ENCODE measurements at regions not wholly inside any gene's neighbourhood (a gene's known extent, or its start where the extent isn't known, plus 50 kb on each side); places are given as distances from the start of the nearest gene placed in this dataset.
A peak's percentile ranks its signal among the peaks of the same experiment; 100 is the strongest.

DNA sequence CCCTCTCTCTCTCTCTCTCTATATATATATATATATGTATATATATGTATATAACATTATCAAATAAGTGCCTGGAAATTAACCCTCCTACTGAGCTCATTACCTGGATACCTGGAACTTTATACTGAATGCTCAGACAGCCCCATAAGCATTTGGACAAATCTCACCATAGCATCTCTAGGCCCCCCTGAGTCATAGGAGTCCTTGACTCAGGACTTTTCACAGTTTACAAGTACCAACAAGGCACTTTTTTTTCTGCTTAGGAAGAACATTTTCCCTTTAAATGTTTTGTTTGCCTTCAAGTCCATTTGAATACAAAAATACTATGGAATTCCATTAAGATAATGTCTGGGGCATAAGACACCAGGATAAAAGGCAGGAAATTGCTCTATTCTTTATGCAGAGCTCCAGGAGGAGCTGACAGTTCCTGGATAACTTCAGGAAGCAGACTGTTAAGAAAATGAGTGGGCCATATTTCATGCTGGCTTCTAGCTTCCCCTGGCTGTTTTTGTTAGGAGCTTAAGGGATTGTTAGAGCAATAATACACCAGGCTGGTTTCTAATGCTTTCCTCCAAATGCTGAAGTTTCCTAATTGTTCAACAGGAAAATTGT is 171.7 kb upstream of the ASIC2 start:
- H3K9ac ChIP-seq (ENCODE audit: insufficient read depth in 1 of 2, low read length in 2 of 2), result no peak overlapping the region
- DNase-seq, result peak in 2 of 3 donors; percentile 66 to 81
- peaks cover 0 to 10% (median 3%) of the 10 kb centered on the region in 5 donors for H3K4me1 ChIP-seq (ENCODE audit: control insufficient read depth in 5 of 5, insufficient read depth in 5 of 5, low read length in 5 of 5)
- TF ChIP-seq, protein P1, sequence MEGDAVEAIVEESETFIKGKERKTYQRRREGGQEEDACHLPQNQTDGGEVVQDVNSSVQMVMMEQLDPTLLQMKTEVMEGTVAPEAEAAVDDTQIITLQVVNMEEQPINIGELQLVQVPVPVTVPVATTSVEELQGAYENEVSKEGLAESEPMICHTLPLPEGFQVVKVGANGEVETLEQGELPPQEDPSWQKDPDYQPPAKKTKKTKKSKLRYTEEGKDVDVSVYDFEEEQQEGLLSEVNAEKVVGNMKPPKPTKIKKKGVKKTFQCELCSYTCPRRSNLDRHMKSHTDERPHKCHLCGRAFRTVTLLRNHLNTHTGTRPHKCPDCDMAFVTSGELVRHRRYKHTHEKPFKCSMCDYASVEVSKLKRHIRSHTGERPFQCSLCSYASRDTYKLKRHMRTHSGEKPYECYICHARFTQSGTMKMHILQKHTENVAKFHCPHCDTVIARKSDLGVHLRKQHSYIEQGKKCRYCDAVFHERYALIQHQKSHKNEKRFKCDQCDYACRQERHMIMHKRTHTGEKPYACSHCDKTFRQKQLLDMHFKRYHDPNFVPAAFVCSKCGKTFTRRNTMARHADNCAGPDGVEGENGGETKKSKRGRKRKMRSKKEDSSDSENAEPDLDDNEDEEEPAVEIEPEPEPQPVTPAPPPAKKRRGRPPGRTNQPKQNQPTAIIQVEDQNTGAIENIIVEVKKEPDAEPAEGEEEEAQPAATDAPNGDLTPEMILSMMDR (IDR thresholded peaks at IDR 0.05; ENCODE audit: control extremely low read depth, extremely low read depth), result no peak
- ATAC-seq (ENCODE audit: insufficient read depth, low FRiP score), result no peak
- no peaks in the 10 kb centered on the region for H3K36me3 ChIP-seq (ENCODE audit: control insufficient read depth in 4 of 4, insufficient read depth in 4 of 4, low read length in 4 of 4)
- H3K27me3 ChIP-seq (ENCODE audit: control insufficient read depth in 3 of 3, insufficient read depth in 3 of 3, low read length in 2 of 3), result no peaks in the 10 kb centered on the region
- H3K9me3 ChIP-seq (ENCODE audit: control insufficient read depth in 4 of 4, insufficient read depth in 3 of 4, low read length in 3 of 4), result peaks cover 0 to 3% (median 0%) of the 10 kb centered on the region in 4 donors
- H3K27ac ChIP-seq (ENCODE audit: low read depth in 1 of 2, low read length in 1 of 2), result no peak overlapping the region
- no peak overlapping the region for H3K4me3 ChIP-seq

DNA sequence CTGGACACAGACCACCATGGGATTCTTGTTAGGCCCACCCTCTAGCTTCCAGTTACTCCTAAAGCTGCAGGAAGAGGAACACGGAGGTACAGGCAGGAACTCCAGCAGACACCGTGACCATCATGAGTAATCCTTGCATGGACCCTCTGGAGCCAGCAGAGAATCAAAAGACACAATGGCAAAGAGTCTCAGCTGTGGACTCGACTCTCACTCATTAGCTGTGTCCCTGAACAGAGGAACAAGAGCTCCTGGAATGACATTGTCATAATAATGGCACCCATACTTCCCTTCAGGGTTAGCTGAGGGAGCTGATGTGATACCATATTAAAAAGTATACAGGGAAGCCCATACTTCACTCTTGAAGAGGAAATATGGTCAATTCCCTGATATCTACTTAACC is 176.3 kb upstream of the ASIC2 start:
- 74 to 91% methylated on average over 3 of the region's 3 CpGs for WGBS, 2 donors
- DNase-seq (no peak), ATAC-seq (ENCODE audit: insufficient read depth, low FRiP score) (no peak)
- no peak overlapping the region for H3K9ac ChIP-seq (ENCODE audit: insufficient read depth in 1 of 2, low read length in 2 of 2)
- H3K9me3 ChIP-seq (ENCODE audit: control insufficient read depth in 4 of 4, insufficient read depth in 3 of 4, low read length in 3 of 4), result peaks cover 0 to 3% (median 0%) of the 10 kb centered on the region in 4 donors
- H3K27ac ChIP-seq (ENCODE audit: low read depth in 1 of 2, low read length in 1 of 2), result no peak overlapping the region
- H3K4me3 ChIP-seq, result no peak overlapping the region
- TF ChIP-seq, protein P1 (IDR thresholded peaks at IDR 0.05; ENCODE audit: control extremely low read depth, extremely low read depth), result no peak
- H3K36me3 ChIP-seq (ENCODE audit: control insufficient read depth in 4 of 4, insufficient read depth in 4 of 4, low read length in 4 of 4), result no peaks in the 10 kb centered on the region
- peaks cover 0 to 13% (median 6%) of the 10 kb centered on the region in 5 donors for H3K4me1 ChIP-seq (ENCODE audit: control insufficient read depth in 5 of 5, insufficient read depth in 5 of 5, low read length in 5 of 5)
- H3K27me3 ChIP-seq (ENCODE audit: control insufficient read depth in 3 of 3, insufficient read depth in 3 of 3, low read length in 2 of 3), result no peaks in the 10 kb centered on the region

DNA sequence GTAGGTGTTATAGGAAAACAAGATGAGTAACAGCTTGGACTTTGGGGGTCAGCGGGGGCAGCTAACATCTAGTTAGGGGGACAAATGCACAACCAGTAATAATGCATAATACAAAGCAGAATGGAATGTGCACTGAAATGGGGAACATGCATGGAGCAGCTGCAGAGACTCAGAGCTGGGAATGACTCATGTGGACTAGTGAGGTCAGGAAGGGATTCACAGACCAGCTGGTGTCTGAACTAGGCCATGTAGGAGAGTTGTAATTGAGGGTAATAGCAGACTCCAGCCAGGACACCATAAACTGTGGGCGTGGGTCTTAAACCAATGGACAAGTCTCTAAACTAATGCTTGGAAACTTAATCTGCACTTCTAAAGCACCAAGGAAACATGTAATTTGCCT is 176.8 kb upstream of the ASIC2 start:
- 86 to 92% methylated on average over 2 of the region's 2 CpGs for WGBS, 2 donors
- ATAC-seq (ENCODE audit: insufficient read depth, low FRiP score) (no peak), DNase-seq (peak; percentile 72 to 81 (median 79))
- Histone ChIP-seq H3K4me1 (ENCODE audit: control insufficient read depth in 5 of 5, insufficient read depth in 5 of 5, low read length in 5 of 5) (peaks cover 0 to 10% (median 4%) of the 10 kb centered on the region in 5 donors), H3K9ac (ENCODE audit: insufficient read depth in 1 of 2, low read length in 2 of 2) (no peak overlapping the region), H3K36me3 (ENCODE audit: control insufficient read depth in 4 of 4, insufficient read depth in 4 of 4, low read length in 4 of 4) (no peaks in the 10 kb centered on the region), H3K27ac (ENCODE audit: low read depth in 1 of 2, low read length in 1 of 2) (no peak overlapping the region), H3K27me3 (ENCODE audit: control insufficient read depth in 3 of 3, insufficient read depth in 3 of 3, low read length in 2 of 3) (no peaks in the 10 kb centered on the region), H3K4me3 (no peak overlapping the region), H3K9me3 (ENCODE audit: control insufficient read depth in 4 of 4, insufficient read depth in 3 of 4, low read length in 3 of 4) (peaks cover 0 to 3% (median 0%) of the 10 kb centered on the region in 4 donors)
- TF ChIP-seq, protein P1 (IDR thresholded peaks at IDR 0.05; ENCODE audit: control extremely low read depth, extremely low read depth), result no peak

DNA sequence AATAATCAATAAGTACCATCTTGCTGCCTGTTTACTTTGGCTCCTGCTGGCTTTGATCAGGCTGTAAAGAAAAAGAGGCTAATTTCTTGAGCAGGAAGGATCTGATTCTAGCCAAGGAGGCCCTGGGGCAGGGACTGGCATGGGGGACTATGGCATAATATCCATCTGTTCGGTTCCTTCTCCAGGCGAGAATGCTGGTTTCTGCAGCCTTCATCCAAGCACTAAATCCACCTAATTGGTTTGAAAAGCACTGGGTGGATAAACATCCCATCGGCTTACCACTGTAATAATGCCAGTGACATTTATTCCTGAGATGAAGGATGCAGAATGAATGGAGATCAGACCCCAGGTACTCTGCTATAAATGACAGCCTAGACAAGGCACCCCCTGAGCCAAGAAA is 180.0 kb upstream of the ASIC2 start:
- H3K9ac ChIP-seq (ENCODE audit: insufficient read depth in 1 of 2, low read length in 2 of 2), result no peak overlapping the region
- WGBS, 2 donors, result 82 to 92% methylated on average over 3 of the region's 3 CpGs

More for the DNA sequence above, 180.0 kb upstream of the ASIC2 start:
- no peak for ATAC-seq (ENCODE audit: insufficient read depth, low FRiP score)
- Histone ChIP-seq H3K4me1 (ENCODE audit: control insufficient read depth in 5 of 5, insufficient read depth in 5 of 5, low read length in 5 of 5) (peaks cover 0 to 8% (median 0%) of the 10 kb centered on the region in 5 donors), H3K27me3 (ENCODE audit: control insufficient read depth in 3 of 3, insufficient read depth in 3 of 3, low read length in 2 of 3) (no peaks in the 10 kb centered on the region), H3K36me3 (ENCODE audit: control insufficient read depth in 4 of 4, insufficient read depth in 4 of 4, low read length in 4 of 4) (no peaks in the 10 kb centered on the region), H3K9me3 (ENCODE audit: control insufficient read depth in 4 of 4, insufficient read depth in 3 of 4, low read length in 3 of 4) (peaks cover 0 to 3% (median 0%) of the 10 kb centered on the region in 4 donors), H3K4me3 (no peak overlapping the region), H3K27ac (ENCODE audit: low read depth in 1 of 2, low read length in 1 of 2) (no peak overlapping the region)
- DNase-seq, result no peak
- TF ChIP-seq, protein P1 (IDR thresholded peaks at IDR 0.05; ENCODE audit: control extremely low read depth, extremely low read depth), result no peak

Measured in lung (tissue), 11 donors.